ENCODE measurements at regions not wholly inside any gene's neighbourhood (a gene's known extent, or its start where the extent isn't known, plus 50 kb on each side); places are given as distances from the start of the nearest gene placed in this dataset.

DNA sequence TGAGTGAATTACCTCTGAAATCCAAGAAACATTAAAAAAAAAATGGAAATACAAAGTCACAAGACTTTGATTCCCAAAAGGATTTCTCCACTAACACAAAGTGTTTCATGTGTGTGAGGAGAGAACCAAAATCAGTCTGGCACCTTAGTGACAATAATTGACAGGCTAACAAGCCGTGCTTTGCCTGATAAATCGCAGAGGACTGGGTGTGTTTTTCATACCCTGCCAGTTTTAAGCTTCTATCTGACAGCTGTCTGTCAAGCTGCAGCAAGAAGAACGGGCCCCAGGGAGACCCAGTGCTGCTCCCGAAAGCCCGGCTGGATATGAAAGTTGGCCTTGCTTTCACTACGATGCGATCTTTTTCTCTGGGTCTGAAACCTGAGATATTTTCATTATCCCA, 101.6 kb upstream of the KCNK2 start:
- Histone ChIP-seq H3K9me3 (ENCODE audit: control insufficient read depth, low read length) (peaks cover 7% of the 10 kb centered on the region), H3K4me3 (ENCODE audit: low read length) (no peak overlapping the region), H3K4me1 (ENCODE audit: control insufficient read depth, insufficient read depth, low read length) (peaks cover 2% of the 10 kb centered on the region), H3K9ac (ENCODE audit: extremely low read depth, low read length, poor library complexity, severe bottlenecking) (no peak overlapping the region), H3K27me3 (ENCODE audit: control insufficient read depth, insufficient read depth, low read length, poor library complexity, severe bottlenecking) (peaks cover 18% of the 10 kb centered on the region), H3K36me3 (ENCODE audit: control insufficient read depth, insufficient read depth, low read length) (no peaks in the 10 kb centered on the region), H3K27ac (ENCODE audit: low read depth, low read length) (no peak overlapping the region)
- 92 to 96% methylated on average over 4 to 7 of the region's 7 CpGs for WGBS, 2 experiments (ENCODE audit: insufficient coverage in 1 of 2, insufficient read length in 1 of 2)
- DNase-seq = no peak
- H3K4me1 Mint-ChIP-seq = peaks cover 12% of the 10 kb centered on the region
- peaks cover 5% of the 10 kb centered on the region for H3K36me3 Mint-ChIP-seq (ENCODE audit: low read depth)
- no peak overlapping the region for H3K4me3 Mint-ChIP-seq
- peaks cover 9% of the 10 kb centered on the region for H3K9me3 Mint-ChIP-seq
- TF ChIP-seq, protein P1, sequence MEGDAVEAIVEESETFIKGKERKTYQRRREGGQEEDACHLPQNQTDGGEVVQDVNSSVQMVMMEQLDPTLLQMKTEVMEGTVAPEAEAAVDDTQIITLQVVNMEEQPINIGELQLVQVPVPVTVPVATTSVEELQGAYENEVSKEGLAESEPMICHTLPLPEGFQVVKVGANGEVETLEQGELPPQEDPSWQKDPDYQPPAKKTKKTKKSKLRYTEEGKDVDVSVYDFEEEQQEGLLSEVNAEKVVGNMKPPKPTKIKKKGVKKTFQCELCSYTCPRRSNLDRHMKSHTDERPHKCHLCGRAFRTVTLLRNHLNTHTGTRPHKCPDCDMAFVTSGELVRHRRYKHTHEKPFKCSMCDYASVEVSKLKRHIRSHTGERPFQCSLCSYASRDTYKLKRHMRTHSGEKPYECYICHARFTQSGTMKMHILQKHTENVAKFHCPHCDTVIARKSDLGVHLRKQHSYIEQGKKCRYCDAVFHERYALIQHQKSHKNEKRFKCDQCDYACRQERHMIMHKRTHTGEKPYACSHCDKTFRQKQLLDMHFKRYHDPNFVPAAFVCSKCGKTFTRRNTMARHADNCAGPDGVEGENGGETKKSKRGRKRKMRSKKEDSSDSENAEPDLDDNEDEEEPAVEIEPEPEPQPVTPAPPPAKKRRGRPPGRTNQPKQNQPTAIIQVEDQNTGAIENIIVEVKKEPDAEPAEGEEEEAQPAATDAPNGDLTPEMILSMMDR (conservative IDR thresholded peaks at IDR 0.05) = no peak
- no peak overlapping the region for H3K27ac Mint-ChIP-seq
- peaks cover 39% of the 10 kb centered on the region for H3K27me3 Mint-ChIP-seq (ENCODE audit: insufficient read depth)

DNA sequence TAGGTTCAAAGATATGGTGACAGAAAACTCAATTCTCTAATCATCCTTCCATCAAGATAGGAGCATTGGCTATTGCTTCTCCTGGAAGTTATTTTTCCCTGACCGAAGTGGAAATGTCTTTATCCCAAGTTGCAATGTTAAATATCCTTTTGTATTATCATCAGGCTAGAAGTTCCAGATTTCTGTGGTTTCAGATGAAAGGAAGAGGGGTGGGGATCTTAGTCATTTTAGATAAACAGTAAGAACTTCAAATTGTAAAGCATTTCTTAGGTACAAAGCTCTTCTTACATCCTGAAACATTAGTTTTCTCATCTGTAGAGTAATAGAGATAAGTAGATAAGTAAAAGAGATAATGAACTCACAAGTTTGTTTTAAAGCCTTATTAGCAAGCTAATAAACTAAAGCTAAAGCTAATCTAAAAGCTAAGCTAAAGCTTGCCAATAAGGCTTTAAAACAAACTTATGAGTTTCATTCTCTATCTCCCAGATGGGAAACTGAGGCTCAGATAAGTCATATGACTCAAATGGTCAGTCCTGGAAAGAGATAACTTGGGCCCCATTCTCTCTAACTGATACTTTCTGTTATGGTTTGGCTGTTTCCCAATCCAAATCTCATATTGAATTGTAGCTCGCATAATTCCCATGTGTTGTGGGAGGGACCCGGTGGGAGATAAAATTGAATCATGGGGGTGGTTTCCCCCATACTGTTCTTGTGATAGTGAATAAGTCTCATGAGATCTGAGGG, 99.2 kb upstream of the KCNK2 start:
- no peaks in the 10 kb centered on the region for H3K36me3 ChIP-seq (ENCODE audit: control insufficient read depth, insufficient read depth, low read length)
- 99 to 100% methylated on average over 1 to 3 of the region's 3 CpGs for WGBS, 2 experiments (ENCODE audit: insufficient coverage in 1 of 2, insufficient read length in 1 of 2)
- Mint-ChIP-seq H3K4me3 (no peak overlapping the region), H3K9me3 (peaks cover 9% of the 10 kb centered on the region), H3K27me3 (ENCODE audit: insufficient read depth) (peaks cover 45% of the 10 kb centered on the region), H3K36me3 (ENCODE audit: low read depth) (peaks cover 5% of the 10 kb centered on the region), H3K4me1 (peaks cover 5% of the 10 kb centered on the region), H3K27ac (no peak overlapping the region)
- TF ChIP-seq, protein P1 (conservative IDR thresholded peaks at IDR 0.05) = no peak
- peaks cover 18% of the 10 kb centered on the region for H3K27me3 ChIP-seq (ENCODE audit: control insufficient read depth, insufficient read depth, low read length, poor library complexity, severe bottlenecking)
- H3K4me3 ChIP-seq (ENCODE audit: low read length) = no peak overlapping the region
- no peak for DNase-seq
- H3K9ac ChIP-seq (ENCODE audit: extremely low read depth, low read length, poor library complexity, severe bottlenecking) = no peak overlapping the region
- H3K9me3 ChIP-seq (ENCODE audit: control insufficient read depth, low read length) = peaks cover 7% of the 10 kb centered on the region
- H3K27ac ChIP-seq (ENCODE audit: low read depth, low read length) = no peak overlapping the region
- H3K4me1 ChIP-seq (ENCODE audit: control insufficient read depth, insufficient read depth, low read length) = peaks cover 2% of the 10 kb centered on the region

DNA sequence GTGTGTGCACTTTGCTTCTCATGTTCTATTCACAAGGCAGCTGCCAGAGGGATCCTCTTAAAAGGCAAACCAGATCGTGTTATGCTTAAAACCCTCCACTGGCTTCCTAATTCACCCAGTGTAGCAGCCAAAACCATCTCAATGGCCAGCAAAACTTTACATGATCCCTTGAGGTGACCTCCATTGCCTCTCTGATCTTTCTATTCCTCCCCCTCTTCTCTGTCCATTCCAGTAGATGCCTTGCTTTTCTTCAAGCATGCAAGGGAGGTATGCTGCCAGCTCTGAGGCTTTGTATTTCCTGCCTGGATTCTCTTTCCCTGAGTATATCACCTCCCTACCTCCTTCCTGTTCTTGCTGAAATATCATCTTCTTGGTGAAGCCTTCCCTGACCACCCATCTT, 93.2 kb upstream of the KCNK2 start:
- TF ChIP-seq, protein P1 (conservative IDR thresholded peaks at IDR 0.05) = no peak
- WGBS, 2 experiments (ENCODE audit: insufficient coverage in 1 of 2, insufficient read length in 1 of 2) = 74 to 78% methylated on average over 1 of the region's 1 CpG
- no peaks in the 10 kb centered on the region for H3K27me3 ChIP-seq (ENCODE audit: control insufficient read depth, insufficient read depth, low read length, poor library complexity, severe bottlenecking)
- Mint-ChIP-seq H3K27me3 (ENCODE audit: insufficient read depth) (peaks cover 23% of the 10 kb centered on the region), H3K4me1 (peaks cover 6% of the 10 kb centered on the region), H3K4me3 (no peak overlapping the region), H3K36me3 (ENCODE audit: low read depth) (no peaks in the 10 kb centered on the region), H3K9me3 (peaks cover 2% of the 10 kb centered on the region), H3K27ac (no peak overlapping the region)
- H3K4me3 ChIP-seq (ENCODE audit: low read length) = no peak overlapping the region
- H3K9ac ChIP-seq (ENCODE audit: extremely low read depth, low read length, poor library complexity, severe bottlenecking) = no peak overlapping the region
- no peak overlapping the region for H3K27ac ChIP-seq (ENCODE audit: low read depth, low read length)
- peaks cover 7% of the 10 kb centered on the region for H3K9me3 ChIP-seq (ENCODE audit: control insufficient read depth, low read length)
- no peaks in the 10 kb centered on the region for H3K36me3 ChIP-seq (ENCODE audit: control insufficient read depth, insufficient read depth, low read length)
- H3K4me1 ChIP-seq (ENCODE audit: control insufficient read depth, insufficient read depth, low read length) = no peaks in the 10 kb centered on the region
- no peak for DNase-seq
